ENCODE measurements at regions not wholly inside any gene's neighbourhood (a gene's known extent, or its start where the extent isn't known, plus 50 kb on each side); places are given as distances from the start of the nearest gene placed in this dataset.

- DNase-seq (ENCODE audit: low read depth): no peak
These were observed 75.7 kb upstream of the FOXP4 start for GRCh38 chr6:41470331-41471063.

DNA sequence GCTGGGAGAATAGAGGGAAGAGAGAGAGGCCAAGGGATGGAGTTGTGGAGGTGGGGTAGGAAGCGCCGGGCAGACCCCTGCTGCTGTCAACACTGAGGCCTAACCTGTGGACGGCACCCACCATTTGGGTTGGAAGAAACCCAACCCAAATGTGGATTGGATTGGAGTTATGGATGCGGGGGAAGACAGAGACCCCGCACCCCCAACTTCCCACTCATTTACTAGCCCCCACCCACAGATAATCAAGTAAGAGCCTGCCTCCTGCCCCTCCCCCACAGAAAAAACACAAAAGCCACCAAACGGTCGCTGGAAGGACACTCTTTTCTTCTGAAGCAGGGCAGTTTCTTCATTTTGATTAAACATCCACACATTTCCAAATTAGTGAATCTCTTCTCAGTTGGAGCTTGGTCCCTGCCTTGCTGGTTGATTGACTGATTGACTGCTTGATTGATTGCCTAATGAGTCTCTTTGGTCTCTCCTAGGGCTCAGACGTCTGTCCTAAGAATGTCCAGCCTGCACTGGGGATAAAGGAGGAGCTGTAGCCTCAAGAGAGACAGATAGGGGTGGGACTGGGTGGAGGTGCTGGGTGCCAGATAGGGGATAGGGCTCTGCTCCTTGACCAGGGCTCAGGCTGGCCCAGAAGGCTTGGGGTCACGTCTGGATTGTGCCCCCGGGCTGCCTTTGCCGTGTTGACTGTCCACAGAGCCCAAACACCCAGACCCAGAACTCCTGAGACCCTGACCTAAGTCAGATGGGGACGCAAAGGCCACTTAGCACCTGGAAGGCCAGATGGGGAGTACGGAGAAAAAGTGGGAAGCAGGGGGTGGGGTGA lies 74.9 kb upstream of the FOXP4 start:
- DNase-seq (ENCODE audit: low read depth): no peak

DNA sequence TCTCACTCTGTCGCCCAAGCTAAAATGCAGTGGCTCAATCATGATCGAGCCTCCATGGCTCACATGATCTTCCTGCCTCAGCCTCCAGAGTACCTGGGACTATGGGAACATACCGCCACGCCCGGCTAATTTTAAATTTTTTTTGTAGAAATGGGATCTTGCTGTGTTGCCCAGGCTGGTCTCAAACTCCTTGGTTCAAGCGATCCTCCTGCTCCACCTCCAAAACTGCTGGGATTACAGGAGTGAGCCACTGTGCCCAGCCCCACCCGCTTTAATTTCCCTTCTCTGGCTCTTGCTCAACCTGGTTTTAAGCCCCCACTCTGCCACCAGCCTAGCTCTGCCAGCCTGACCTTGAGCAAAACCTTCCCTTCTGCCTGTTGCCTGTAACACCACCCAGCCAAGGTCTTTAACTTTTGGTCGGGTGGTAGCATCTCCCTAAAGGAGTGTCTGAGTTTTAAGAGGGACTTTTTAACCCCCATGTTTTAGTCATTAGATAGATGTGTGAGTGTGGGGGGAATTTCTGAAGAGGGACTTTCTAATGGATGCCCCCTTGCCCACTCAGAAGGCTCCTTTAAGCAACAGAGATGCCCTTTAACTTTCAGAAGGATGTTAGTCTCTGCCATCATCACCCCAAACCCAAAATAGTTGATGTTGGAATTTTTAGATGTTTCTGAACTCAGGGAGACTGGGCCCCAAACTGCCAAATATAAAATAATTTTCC lies 71.8 kb upstream of the FOXP4 start:
- no peak for DNase-seq (ENCODE audit: low read depth)

- no peak for DNase-seq (ENCODE audit: low read depth)
These were observed 71.0 kb upstream of the FOXP4 start for GRCh38 chr6:41475164-41475563.

- DNase-seq (ENCODE audit: low read depth): no peak
These were observed 70.3 kb upstream of the FOXP4 start for GRCh38 chr6:41475737-41476357.

DNA sequence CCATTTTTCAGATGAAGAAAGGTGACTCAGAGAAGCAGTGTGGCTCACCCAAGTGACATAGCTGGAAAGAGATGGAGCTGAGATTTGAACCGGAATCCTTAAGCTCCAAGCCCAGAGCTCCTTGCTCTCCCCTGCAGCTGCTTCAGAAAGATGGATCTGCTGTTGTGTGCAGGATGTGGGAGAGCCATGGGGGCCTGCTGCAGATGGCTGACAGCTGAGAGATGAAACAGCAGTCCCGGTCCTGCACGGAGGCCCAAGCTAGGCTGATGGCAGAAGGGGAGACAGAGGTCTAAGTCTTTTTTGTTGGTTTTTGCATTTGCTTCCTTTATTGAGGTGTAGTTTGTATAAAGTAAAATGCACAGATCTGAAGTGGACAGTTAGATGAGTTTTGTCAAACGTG lies 69.8 kb upstream of the FOXP4 start:
- no peak for DNase-seq (ENCODE audit: low read depth)

DNA sequence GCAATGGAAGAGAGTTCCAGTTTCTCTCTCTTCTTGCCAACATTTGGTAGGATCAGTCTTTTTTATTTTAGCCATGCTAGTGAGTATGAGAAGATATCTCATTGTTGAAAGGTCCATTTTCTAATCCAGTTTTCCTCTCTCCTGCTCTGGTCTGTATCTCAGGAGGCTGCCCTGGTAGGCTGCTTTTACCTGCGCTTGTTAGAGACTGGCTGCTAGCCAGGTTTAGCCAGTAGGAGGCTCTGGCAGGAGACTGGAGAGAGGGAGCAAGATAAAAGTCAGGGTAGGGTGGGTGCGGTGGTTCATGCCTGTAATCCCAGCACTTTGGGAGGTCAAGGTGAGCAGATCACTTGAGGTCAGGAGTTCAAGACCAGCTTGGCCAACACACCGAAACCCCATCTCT lies 68.6 kb upstream of the FOXP4 start:
- no peak for DNase-seq (ENCODE audit: low read depth)

GRCh38 chr6:41483943-41484342 lies 62.2 kb upstream of the FOXP4 start:
- no peak for DNase-seq (ENCODE audit: low read depth)

- no peak for DNase-seq (ENCODE audit: low read depth)
These were observed 58.2 kb upstream of the FOXP4 start for GRCh38 chr6:41487860-41488432.

- DNase-seq (ENCODE audit: low read depth): peak; percentile 70
These were observed 57.6 kb upstream of the FOXP4 start for GRCh38 chr6:41488433-41489119.

DNA sequence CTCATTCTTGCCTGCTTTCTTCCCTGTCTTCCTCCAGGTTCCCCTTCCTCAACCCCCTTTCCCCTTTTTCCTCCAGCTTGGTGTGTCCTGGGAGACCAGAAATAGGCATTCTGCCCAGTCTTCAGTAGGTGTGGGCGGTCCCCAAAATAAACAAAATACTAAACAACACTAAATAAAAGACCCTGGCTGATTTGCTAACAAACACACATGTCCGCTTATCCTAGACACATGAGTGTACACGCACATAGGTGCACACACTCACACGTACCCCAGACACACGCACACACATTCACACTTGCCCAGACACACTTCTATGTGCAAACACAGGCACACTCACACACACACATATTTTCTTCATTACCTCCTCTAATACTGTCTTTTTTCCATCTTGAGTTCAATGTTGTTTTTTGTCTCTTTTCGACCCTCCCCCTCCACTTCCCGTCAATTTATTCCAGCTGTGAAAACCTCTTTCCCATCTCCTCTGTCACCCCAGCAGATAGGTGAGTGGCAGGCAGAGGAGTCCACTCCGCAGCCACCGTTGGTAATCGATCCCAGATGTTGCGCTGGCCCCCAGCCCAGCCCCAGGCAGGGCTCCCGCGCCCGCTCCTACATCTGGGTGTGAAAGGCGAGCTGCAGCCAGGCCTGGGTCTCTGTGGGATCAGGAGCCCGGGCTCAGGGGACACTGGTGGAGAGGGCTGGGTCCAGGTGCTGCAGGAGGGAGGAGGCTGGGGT lies 56.9 kb upstream of the FOXP4 start:
- DNase-seq (ENCODE audit: low read depth): no peak

DNA sequence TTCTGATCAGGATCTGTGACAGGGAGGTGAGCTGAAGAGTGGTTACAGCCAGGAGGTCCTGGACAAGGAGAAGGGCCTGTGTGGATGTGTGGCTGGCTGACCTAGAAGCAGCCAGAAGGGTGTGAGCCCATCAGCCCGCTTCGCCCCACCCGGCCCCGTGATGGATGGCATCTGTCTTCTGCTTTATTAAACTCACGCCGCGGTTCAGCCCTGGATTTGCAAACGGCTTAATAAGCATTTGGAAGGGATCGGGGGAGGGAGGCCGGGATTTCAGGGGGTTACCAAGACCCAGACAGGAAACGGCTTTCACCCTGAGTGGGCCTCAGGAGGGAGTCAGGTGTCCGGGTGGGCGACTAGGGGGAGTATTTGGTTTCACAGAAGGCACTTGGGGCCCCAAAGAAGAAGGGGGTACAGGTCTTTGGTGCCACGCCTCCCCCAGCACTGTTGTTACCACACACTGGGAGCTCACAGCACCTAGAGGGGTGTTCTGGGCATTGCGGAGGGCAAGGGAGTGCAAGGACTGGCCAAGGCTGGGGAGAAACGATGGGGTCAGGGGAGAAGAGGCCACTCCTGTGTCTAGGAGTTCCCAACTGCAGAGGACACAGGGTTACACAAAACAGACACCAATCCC lies 53.8 kb upstream of the FOXP4 start:
- DNase-seq (ENCODE audit: low read depth): no peak

DNA sequence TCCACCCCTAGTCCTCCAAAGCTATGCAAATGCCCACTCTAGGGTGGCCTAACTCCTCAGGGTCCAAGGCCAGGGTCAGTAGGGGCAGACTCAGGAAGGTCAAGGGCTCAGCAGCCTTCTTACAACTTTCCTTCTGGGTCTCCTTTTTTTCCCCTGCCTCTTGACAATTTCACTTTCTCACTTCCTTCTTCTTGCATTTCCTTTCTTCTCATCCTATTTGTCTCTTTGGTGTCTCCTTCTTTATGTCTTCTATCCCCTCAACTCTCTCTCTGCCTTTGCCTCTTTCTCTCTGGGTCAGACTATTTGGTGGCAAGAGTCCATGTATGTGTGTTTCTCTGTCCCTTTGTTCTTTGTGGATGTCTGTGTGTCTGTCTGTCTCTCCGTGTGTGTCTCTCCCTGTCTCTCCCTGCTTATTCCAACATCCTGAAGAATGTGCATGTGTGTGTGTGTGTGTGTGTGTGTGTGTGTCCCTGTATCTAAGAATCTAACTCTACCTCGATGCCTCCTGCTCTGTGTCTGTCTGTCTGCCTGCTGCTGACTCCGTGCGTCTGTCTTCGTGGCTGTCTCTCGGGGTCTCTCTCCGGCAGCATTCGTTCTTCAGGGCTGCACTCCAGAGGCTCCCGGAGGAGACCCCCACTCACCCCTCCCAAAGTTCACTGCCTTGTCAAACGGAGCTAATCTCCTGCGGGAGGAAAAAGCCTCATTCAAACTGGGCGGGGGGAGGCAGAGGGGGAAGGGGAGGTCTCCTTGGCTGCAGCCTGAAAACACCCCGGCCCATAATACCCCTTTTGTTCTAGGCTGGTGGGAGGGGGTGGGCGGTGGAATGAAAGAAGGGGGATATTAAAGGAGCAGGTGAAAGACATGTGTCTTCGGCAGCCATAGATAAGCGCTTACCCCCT lies 51.7 kb upstream of the FOXP4 start:
- no peak for DNase-seq (ENCODE audit: low read depth)

Measured in renal cortical epithelial cell (primary cell).